K562 (cell line): ENCODE measurements at regions not wholly inside any gene's neighbourhood (a gene's known extent, or its start where the extent isn't known, plus 50 kb on each side); places are given as distances from the start of the nearest gene placed in this dataset.

Source experiments
- EZH2 ChIP-seq: IDR thresholded peaks from 2 replicates; pipeline ENCODE4 v1.6.1; 2012; ENCODE audit warnings: low read depth, mild to moderate bottlenecking, inconsistent platforms, low read length, borderline replicate concordance
- MTA2 ChIP-seq: fragments of 450-650 bp; IDR thresholded peaks from 2 replicates; pipeline ENCODE4 v1.6.1; 2016; ENCODE audit warnings: low read depth

DNA sequence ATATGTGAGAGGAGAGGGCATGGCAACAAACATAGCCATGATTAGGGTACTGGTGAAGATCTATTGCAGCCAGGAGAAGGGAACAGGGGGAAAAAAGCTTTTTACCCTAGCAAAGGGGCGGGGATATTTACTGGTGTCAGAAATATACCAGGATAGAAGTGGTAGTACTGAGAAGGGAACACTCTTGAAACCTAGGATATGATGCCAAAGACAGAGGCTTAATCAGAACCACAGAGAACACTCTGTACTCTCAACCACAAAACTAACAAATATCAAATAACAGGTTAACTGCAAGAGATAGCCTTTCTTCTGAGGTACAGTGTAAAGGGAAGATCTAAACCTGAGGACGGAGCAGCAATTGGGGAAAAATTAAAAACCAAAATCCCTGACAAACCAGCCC lies 112.2 kb downstream of the KIF2B start:
- no peak for TF ChIP-seq EZH2
- TF ChIP-seq MTA2, result no peak
